ENCODE measurements at regions not wholly inside any gene's neighbourhood (a gene's known extent, or its start where the extent isn't known, plus 50 kb on each side); places are given as distances from the start of the nearest gene placed in this dataset.

DNA sequence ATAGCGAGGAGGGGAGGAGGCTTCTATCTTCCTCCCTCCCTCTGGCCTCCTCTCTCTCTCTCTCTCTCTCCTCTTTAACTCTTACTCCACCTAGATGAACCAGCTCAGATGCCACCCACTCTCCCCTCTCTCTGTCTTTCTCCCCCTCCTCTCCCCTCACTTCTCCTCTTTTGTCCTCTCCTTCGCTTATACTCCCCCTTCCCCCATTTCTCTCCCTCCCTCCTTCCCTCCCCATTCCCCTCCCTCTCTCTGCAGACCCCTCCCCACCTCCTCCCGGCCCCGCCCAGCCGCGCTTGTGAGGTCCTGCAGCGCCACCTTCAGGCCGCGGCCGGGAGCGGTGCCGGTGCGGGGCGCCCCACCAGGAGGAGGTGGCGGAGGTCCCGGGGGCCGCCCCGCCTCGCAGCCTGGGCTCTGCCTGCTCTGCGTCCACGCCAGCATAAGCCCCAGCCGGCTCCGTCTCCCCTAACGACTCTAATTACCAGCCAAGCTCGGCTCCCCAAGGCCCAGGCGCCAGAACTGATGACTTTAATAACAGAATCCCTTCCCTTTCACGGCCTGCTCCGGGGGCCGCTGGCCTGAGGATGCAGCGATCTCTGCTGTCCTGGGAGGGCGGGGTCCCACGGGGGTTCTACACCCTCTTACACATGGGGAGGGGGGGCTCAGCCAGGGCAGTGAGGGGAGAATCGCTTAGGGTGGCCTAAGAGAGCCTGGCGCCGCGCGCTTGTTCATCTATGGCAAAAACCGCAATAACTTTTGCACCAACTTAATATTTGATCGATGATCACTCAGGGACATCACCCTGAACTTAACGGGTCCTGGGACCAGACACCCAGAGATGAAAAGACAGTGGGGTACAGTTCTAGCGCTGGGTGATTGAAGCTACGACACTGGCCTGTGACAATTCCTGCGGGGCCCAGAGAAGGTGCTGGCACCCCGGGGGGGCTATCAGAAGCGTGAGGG is 637.3 kb downstream of the MATN1 start (continued):
- TF ChIP-seq, protein P1, sequence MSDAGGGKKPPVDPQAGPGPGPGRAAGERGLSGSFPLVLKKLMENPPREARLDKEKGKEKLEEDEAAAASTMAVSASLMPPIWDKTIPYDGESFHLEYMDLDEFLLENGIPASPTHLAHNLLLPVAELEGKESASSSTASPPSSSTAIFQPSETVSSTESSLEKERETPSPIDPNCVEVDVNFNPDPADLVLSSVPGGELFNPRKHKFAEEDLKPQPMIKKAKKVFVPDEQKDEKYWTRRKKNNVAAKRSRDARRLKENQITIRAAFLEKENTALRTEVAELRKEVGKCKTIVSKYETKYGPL (CRISPR knock-in tag; IDR thresholded peaks at IDR 0.05) = no peak
- TF ChIP-seq PAX8 (CRISPR knock-in tag; IDR thresholded peaks at IDR 0.05; ENCODE audit: borderline replicate concordance) = no peak
- no peak for TF ChIP-seq CREM (IDR thresholded peaks at IDR 0.05)
- no peak for TF ChIP-seq CREM (CRISPR knock-in tag; IDR thresholded peaks at IDR 0.05)
- no peak for TF ChIP-seq SATB2 (CRISPR knock-in tag; IDR thresholded peaks at IDR 0.05)
- TF ChIP-seq, protein P2, sequence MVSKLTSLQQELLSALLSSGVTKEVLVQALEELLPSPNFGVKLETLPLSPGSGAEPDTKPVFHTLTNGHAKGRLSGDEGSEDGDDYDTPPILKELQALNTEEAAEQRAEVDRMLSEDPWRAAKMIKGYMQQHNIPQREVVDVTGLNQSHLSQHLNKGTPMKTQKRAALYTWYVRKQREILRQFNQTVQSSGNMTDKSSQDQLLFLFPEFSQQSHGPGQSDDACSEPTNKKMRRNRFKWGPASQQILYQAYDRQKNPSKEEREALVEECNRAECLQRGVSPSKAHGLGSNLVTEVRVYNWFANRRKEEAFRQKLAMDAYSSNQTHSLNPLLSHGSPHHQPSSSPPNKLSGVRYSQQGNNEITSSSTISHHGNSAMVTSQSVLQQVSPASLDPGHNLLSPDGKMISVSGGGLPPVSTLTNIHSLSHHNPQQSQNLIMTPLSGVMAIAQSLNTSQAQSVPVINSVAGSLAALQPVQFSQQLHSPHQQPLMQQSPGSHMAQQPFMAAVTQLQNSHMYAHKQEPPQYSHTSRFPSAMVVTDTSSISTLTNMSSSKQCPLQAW (CRISPR knock-in tag; IDR thresholded peaks at IDR 0.05) = no peak
- no peak for TF ChIP-seq SMAD3 (CRISPR knock-in tag; IDR thresholded peaks at IDR 0.05)
- TF ChIP-seq, protein P3, sequence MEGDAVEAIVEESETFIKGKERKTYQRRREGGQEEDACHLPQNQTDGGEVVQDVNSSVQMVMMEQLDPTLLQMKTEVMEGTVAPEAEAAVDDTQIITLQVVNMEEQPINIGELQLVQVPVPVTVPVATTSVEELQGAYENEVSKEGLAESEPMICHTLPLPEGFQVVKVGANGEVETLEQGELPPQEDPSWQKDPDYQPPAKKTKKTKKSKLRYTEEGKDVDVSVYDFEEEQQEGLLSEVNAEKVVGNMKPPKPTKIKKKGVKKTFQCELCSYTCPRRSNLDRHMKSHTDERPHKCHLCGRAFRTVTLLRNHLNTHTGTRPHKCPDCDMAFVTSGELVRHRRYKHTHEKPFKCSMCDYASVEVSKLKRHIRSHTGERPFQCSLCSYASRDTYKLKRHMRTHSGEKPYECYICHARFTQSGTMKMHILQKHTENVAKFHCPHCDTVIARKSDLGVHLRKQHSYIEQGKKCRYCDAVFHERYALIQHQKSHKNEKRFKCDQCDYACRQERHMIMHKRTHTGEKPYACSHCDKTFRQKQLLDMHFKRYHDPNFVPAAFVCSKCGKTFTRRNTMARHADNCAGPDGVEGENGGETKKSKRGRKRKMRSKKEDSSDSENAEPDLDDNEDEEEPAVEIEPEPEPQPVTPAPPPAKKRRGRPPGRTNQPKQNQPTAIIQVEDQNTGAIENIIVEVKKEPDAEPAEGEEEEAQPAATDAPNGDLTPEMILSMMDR (CRISPR knock-in tag; IDR thresholded peaks at IDR 0.05) = peak; percentile 66
- TF ChIP-seq KMT2A (CRISPR knock-in tag; IDR thresholded peaks at IDR 0.05) = no peak
- no peak for TF ChIP-seq SALL2 (CRISPR knock-in tag; IDR thresholded peaks at IDR 0.05)
- TF ChIP-seq CREB1 (IDR thresholded peaks at IDR 0.05) = no peak
- no peak for TF ChIP-seq CREB1 (CRISPR knock-in tag; IDR thresholded peaks at IDR 0.05)
- TF ChIP-seq, protein P4, sequence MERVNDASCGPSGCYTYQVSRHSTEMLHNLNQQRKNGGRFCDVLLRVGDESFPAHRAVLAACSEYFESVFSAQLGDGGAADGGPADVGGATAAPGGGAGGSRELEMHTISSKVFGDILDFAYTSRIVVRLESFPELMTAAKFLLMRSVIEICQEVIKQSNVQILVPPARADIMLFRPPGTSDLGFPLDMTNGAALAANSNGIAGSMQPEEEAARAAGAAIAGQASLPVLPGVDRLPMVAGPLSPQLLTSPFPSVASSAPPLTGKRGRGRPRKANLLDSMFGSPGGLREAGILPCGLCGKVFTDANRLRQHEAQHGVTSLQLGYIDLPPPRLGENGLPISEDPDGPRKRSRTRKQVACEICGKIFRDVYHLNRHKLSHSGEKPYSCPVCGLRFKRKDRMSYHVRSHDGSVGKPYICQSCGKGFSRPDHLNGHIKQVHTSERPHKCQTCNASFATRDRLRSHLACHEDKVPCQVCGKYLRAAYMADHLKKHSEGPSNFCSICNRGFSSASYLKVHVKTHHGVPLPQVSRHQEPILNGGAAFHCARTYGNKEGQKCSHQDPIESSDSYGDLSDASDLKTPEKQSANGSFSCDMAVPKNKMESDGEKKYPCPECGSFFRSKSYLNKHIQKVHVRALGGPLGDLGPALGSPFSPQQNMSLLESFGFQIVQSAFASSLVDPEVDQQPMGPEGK (CRISPR knock-in tag; IDR thresholded peaks at IDR 0.05) = 0 out of 2 replicates have a peak, but pooled peaks have one; percentile 21
- TF ChIP-seq ZNF788 (CRISPR knock-in tag; IDR thresholded peaks at IDR 0.05; ENCODE audit: borderline replicate concordance) = no peak
- TF ChIP-seq, protein P5, sequence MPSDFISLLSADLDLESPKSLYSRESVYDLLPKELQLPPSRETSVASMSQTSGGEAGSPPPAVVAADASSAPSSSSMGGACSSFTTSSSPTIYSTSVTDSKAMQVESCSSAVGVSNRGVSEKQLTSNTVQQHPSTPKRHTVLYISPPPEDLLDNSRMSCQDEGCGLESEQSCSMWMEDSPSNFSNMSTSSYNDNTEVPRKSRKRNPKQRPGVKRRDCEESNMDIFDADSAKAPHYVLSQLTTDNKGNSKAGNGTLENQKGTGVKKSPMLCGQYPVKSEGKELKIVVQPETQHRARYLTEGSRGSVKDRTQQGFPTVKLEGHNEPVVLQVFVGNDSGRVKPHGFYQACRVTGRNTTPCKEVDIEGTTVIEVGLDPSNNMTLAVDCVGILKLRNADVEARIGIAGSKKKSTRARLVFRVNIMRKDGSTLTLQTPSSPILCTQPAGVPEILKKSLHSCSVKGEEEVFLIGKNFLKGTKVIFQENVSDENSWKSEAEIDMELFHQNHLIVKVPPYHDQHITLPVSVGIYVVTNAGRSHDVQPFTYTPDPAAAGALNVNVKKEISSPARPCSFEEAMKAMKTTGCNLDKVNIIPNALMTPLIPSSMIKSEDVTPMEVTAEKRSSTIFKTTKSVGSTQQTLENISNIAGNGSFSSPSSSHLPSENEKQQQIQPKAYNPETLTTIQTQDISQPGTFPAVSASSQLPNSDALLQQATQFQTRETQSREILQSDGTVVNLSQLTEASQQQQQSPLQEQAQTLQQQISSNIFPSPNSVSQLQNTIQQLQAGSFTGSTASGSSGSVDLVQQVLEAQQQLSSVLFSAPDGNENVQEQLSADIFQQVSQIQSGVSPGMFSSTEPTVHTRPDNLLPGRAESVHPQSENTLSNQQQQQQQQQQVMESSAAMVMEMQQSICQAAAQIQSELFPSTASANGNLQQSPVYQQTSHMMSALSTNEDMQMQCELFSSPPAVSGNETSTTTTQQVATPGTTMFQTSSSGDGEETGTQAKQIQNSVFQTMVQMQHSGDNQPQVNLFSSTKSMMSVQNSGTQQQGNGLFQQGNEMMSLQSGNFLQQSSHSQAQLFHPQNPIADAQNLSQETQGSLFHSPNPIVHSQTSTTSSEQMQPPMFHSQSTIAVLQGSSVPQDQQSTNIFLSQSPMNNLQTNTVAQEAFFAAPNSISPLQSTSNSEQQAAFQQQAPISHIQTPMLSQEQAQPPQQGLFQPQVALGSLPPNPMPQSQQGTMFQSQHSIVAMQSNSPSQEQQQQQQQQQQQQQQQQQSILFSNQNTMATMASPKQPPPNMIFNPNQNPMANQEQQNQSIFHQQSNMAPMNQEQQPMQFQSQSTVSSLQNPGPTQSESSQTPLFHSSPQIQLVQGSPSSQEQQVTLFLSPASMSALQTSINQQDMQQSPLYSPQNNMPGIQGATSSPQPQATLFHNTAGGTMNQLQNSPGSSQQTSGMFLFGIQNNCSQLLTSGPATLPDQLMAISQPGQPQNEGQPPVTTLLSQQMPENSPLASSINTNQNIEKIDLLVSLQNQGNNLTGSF (CRISPR knock-in tag; IDR thresholded peaks at IDR 0.05) = no peak
